HK-2 (cell line): ENCODE measurements at regions not wholly inside any gene's neighbourhood (a gene's known extent, or its start where the extent isn't known, plus 50 kb on each side); places are given as distances from the start of the nearest gene placed in this dataset.

ENCODE experiments used
- DNase-seq: peaks from one replicate; pipeline ENCODE4 v3.0.0-alpha.2; 2018; ENCODE audit not compliant: unreplicated experiment

DNA sequence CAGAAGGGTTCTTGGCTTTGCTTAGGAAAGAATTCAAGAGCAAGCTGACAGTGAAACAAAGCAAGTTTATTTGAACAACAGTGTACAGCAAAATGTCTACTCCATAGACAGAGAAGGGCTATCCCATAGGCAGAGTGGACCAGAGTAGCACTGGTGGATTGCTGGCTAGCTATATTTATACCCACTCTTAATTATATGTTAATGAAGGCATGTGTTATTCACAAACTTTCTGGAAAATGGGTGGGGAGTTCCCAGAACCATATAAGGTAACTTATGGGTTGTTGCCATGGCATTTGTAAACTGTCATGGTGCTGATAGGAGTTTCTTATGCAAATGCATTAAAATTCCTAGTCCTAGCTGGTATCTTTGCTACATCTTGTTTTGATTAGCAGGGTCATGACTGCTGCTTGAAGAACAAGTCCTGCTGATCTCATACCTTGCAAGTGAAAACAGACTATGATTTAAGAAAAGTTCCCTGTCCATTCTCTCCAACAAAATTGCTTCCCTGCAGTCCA, 330.5 kb downstream of the BUD13 start:
- no peak for DNase-seq

DNA sequence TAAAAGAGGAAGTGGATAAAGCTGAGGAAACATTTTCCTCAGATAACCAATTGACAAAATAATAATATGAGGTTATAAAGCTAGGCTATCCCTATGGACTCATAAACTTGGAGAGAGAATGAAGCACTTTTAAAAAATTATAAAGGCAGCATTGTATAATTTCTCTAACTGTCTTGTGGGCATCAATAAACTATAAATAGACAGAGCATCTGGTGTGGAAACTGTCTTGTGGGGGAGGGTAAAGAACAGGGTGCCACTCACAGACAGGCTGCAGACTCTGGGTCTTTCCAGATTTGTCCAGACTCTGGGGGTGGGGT, 333.5 kb downstream of the BUD13 start:
- DNase-seq, result no peak

DNA sequence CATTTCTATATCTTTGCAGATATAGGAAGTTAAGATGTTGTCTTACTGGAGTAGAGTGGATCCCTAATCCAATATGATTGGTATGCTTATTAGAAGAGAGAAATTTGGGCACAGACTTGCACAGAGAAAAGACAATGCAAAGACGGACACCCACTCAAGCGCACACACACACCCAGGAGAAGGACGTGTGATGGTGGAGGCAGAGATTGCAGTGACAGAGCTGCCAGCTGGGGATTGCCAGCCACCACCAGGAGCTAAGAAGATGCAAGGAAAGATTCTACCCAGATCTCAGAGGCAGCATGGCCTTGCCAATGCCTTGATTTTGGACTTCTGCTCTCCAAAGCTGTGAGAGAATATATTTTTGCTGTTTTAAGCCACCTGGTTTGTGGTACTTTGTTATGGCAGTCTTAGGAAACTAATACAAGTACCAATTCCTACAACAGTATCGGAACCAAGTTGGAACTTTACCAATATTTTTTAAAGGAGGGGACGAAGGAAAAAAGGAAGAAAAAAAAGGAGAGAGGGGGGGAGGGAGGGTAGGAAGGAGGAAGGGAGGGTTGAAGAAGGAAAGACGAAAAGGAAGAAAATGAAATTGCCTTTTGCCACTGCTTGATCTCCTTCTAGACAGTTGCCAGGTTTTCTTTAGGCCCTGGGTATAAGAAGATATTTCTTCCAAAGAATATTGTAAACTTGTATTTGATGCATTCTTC, 334.0 kb downstream of the BUD13 start:
- DNase-seq, result no peak

DNA sequence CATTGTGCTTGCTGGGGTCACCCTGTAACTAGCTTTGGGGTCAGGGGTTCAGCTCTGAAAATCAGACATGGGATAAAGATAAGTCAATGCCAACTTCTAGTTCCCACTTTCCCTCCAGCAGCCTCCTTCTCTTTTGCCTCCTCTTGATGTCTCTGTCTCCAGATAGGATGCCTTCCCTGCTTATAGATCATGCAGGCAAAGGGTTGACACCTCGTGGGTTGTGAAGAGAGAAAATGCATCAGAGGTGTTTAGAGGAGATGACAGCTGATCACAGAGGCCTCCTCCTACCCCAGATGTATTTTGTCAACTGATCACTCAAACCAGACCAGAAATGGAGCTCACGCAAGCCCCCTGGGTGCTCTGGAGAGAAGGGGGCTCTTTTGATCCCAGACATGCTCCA, 337.8 kb downstream of the BUD13 start:
- DNase-seq, result no peak

DNA sequence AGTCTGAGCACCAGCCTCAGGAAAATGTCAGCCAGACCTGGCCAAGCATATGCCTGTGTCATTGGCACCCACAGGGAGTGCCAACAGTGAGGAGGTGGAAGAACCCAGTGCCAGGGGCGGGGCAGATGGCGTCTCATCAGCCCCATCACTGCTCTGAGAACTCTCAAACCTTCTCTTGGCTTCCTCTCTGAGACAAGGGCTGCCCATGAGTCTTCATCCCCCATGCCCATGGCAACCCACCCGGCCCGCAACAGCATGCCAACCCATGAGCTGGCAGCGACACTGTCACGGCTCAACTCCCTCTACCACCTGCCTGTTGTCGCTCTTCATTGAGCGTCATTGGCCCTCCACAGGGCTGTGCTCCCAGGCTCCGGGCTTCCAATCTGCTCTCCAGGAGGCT, 340.5 kb downstream of the BUD13 start:
- no peak for DNase-seq

DNA sequence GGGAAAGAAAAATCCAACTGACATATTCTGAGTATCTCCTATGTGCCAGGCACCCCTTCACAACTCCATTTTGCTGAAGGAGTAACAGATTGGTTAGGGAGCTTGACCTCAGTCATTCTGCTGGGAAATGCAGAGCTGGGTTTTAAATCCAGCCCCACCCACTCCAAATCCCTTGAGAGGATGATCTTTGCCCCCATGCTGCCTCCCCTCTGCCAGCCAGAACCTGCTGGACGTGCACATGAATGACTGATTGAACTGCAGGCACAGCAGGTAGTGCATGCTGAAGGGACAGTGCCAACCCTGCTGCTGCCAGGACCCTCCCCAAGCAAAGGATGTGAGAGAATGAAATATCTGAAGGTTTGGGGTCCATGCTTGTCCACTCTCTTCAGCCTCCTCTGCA, 340.9 kb downstream of the BUD13 start:
- no peak for DNase-seq

DNA sequence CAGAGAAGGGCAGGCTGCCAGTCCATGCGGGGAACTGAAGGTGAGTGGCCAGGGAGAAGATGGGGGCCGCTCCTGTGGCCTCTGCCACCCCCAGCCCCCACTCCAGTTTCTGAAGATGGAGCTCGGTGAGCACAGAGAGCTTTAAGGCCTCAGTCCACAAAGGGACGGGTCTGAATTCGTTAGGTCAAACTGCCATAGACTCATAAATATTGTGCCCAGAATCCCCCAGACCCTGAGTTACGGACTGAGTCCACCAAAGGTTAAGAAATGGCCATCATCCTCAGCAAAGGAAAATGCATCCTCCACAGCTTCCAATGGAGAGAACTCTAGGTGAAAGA, 344.2 kb downstream of the BUD13 start:
- no peak for DNase-seq

DNA sequence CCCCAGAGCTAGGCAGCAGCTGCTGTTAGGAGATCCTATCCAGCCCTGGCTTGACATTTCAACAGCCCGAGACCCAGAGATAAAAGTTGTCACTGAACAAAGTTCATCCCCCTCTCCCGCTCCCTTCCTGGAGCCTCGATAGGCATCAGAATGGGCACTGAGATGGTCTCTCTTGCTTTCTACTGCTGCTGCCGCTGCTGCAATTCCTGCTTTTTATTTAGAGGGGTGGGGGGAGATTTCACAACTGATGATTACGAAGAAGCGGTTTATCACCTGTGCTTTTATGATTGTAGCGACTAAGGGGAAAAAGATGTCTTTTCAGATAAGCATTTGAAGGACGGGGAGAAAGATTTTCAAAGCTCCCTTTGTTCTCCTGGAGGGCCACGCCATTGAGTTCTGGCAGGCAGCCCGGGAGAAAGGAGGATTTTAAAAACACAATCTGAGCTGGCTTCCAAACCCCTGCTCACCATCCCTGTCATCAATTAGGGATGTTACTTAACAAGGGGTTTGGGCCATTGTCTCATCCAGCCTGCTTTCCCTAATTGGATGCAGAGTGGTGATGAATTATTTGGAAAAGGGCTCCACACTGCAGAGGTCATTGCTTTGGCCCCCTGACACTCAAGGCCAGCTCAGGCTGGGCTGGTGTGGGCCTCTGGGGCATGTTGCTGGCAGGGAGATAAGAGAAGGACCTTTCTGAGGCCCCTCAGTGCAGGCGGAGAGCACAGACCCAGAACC, 344.7 kb downstream of the BUD13 start:
- DNase-seq, result no peak

DNA sequence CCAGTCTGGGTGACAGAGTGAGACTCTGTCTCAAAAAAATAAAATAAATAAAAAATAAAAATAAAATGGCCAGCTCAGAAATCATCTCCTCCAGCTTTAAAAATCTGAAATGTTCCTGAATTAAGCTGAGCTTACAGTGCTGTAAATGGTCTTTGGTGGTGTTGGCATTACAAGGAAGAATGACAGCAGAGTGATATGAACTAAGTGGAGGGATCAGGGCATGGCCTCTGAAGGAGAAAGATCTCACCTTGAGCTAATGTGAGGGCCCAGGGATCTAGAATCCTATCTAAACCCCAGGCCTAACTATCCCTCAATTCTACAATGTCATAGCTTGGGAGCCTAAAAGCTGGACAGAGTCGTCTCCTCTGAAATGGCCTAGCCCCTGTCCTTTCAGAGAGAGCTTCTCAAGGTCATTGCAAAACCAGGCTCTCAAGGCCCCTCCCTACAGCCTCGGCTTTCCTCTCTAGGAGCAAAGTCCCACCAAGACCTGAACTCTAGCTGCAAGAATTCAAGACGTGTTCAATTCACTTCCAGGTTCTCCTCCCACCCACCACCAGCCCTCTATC, 345.4 kb downstream of the BUD13 start:
- no peak for DNase-seq

DNA sequence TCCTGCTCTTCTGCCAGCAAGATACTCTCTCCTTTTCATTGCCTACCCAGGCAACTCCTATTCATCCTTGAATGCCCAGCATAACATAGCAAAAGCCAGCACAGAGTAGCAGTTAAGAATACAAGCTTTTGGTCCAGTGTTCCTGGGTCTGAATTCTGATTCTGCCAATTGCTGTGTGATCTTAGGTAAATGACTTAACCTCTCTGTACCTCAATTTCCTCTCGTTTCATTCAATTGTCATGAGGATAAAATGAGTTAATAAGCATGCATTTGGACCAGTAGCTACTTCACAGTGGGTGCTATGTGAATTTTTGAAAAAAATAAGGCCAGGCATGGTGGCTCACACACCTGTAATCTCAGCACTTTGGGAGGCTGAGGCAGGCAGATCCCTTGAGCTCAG, 346.0 kb downstream of the BUD13 start:
- no peak for DNase-seq

DNA sequence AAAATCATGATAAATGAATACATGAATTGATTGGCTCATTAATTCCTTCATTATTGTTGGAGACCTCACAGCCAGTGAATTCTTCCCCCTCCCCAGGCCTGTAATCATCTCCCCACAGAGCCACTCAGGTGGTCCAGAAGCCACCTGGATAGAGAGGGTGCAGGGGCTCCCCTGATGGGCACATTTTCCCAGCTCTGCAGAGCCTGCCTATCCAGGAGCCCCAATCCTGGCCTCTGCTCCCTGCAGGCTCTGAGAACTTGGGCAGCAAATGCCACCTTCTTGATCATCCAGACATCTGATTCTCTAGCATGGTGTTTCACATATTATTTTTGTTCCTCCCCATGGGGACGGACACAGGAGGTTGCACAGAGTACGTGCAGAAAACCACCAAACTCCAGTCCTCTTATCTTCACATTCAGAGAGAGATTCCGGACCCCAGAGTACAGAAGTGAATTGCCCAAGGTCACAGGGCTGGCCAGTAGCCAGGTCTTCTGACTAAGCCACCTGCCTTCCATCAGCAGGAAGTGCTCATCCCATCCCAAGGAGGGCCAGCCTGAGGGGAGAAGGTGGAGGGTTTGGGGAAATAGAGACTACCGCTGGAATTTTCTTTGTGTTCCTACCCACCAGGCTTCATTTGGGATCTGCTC, 348.0 kb downstream of the BUD13 start:
- no peak for DNase-seq

DNA sequence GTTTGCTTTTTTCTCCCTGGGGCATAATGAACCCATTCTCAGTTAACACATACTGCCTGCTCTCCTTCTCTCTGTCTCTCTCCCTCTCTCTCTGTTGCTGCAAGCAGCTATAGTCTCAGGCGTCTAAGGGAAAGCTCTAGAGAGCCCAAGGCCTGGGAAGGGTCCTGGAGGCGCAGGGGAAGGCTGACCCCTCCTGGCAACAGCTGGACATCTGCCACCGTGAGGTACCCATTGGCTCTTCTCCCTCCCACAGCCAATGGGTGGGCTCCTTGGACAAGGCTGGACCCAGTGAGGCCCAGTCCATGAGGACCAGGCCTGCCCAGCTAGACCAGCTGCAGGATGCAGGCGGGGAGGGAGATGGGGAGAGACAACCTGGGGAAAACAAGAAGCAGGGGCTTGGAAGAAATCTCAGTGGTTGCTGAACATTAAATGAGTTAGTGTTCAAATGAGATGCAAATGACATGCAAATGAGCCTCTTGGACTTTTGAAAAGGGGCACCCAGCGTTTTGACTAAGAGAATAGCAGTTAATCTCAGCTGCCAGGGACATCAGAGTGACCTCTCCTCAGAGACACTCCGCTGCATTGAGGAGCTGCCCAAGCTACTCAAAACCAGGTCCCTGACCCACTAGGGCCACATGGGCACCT, 349.7 kb downstream of the BUD13 start:
- DNase-seq, result no peak

DNA sequence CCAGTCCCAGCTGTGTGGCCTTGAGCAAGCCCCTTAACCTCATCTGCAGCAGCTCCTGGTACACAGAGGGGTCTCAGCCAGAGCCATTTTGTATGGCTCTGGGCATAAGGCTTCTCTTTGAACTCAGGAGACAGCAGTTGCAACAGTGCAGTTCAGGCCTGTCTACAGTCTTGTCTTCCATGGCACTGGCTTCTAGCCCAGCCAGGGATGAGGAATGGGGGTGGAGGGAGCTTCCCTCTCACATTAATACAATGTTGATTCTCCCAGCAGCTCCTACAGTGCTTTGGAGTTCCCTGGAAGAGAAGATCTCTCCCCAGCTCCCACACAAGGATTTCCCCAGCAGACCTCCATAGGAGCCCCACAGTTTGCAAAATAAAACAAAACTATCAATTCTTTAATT, 350.2 kb downstream of the BUD13 start:
- DNase-seq, result no peak

DNA sequence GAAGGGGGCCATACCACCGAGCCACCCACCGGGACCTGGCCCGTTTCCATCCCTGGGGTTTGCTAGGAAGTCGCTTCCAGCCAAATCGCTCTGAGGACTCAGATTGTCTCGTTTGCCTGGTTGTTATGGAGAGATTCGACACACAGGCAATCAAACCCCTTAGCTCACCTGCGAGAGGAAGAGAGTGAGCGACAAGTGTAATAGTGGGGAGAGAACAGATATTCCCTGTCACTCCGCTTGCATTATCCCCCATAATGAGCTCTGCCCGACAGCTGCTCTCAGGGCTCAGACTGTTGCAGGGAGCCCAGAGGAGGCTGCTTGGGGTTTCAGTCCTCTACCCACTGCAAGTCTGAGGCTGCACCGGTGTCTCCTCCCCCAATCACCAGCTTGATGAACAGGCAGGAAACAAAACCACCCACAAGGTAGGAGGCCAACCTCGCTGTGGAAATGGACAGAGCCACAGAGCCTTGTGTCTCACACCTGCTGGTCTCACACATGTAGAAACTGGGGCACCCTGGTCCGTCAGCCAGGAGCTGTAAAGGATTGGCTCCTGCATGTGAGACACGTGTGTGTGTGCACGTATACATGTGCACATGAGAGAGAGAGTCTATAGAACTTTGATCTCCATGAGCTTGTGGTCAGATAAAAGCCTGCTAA, 351.1 kb downstream of the BUD13 start:
- DNase-seq, result no peak

DNA sequence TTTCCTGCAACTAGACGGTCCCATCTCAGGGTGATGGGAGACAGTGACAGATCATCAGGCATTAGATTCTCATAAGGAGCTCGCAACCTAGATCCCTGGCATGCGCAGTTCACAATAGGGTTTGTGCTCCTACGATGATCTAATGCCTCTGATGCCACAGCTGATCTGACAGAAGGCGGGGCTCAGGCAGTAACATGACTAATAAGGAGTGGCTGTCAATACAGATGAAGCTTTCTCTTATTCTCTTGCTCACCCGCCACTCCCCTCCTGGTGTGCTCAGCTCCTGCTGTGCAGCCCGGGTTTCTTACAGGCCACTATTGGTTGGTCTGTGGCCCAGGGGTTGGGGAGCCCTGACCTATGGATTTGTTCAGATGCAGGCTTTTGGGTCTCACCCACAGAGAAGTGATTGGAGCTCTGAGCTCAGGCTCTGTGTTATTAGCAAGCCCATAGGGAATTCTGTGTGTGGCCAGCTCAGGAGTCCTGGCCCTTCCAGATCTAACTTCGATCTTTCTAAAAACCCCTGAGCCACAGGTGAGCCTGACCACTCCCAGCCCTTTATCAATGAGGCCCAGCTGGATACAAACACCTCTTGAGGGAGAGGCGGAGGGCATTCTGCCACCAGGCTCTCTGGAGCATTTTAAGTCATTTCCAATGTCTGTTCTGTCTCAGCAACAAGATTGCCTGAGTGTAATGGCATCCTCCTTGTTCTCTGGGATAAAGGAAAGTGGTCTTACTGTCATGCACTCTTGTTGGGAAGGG, 351.8 kb downstream of the BUD13 start:
- DNase-seq, result no peak

DNA sequence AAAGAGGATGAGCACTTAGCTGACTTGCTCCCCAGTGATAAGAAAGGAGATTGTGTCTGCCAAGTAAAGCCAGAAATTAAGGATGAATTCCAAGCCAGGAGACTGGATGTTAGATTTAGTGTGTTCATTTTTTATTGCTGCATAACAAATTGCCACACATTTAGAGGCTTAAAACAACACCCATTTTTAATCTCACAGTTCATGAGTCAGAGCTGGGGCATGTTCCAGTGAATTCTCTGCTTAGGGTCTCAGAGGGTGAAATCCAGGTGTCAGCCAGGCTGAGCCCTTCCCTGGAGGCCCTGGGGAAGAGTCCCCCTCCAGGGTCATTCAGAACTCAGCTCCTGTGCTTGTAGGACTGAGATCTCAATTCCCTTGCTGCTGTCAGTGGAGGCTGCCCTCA, 352.8 kb downstream of the BUD13 start:
- DNase-seq, result no peak

DNA sequence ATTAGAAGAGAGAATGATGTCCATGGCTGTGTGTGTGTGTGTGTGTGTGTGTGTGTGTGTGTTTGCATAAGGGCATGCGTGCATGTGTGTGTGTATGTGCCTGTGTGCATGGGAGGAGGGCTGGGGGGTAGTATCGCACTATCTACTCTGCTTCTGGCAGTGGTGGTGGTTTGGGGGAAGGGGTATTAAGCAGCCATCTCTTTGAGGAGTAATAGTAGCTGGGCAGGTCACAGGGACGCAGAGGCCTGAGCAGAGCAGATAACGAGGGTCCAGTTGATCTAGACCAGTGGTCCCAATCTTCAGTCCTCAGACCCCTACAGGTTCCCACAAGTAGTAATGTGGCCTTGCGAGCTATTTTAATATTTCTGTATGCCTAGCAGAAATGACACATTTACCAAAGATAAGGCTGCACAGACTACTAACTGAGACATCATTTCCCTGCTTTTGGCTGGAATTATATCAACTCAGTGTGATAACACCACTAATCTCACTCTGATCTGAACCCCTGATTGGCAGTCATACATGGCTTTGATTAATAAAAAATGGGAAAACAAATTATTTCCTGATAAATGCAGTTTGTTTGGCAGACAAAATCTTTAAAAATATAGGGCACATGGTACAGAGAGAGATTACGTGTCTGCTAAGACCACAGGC, 354.3 kb downstream of the BUD13 start:
- DNase-seq, result no peak

DNA sequence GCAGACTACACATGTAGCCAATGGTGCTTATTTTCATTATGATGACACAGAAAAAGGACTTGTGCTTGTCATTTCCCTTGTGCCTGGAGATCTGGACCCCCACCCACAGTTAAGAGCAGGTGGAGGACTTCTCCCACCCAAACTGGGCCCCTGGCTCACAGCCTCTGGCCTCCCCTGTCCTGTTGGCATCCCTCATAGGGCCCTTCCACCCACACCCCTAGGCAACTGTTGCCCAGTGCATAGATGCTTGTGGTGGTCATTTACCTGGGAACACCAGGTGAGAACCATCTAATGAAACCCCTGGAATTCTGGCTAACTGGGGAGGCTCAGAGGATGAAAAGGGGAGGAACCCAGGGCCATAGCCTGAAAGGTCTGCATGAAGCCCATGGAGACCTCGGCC, 355.9 kb downstream of the BUD13 start:
- DNase-seq, result no peak

DNA sequence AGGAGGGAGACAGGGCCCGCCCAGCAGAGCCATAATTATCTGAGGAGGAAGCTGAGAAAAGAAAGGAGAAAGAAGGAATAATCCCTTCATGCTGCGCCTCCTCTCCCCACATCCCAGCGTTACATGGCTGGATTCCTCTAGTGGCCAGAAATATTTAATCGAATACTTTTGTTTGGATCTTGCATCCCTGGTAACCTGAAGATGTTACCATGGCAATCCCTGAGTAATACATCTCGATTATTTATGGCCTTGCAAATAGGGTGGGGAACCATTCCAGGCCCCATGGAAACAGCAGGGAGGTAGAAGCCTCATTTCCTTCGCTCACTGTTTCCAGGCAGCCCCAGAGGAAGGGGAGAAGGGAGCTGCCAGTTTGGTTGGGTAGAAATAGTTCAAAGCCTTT, 357.7 kb downstream of the BUD13 start:
- no peak for DNase-seq

DNA sequence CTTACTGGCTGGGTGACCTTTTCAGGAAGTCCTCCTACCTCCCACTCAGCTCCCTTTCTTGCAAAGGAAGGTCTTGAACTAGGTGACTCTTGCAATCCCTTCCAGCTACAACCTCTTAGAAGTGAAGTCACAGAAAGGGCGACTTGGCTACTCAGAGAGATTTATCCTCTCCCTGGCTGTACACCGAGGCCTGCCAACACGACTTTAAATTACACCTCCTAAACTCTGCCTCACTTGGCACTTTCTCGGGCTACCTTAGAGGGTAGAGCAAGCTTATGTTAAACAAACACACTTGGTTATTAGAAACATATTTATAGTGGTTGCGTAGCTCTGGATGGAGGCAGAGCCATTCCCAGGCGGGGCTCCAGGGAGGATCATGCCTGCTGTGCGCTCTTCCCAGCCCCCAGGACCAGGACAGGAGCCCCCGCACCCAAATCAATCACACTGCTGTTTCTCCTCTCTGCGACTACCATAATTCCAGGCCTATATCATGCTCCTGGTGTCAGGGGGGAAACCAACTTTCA, 358.4 kb downstream of the BUD13 start:
- DNase-seq, result no peak
